ENCODE measurements at regions not wholly inside any gene's neighbourhood (a gene's known extent, or its start where the extent isn't known, plus 50 kb on each side); places are given as distances from the start of the nearest gene placed in this dataset.
"Not testable (repeated sequence)": the region's sequence is repeated elsewhere in the genome, so short reads cannot be mapped to it uniquely, and the experiment has no call there.

GRCh38 chr5:57429513-57430120, 53.0 kb downstream of the ACTBL2 start:
- no peak for DNase-seq (ENCODE audit: low spot score)

DNA sequence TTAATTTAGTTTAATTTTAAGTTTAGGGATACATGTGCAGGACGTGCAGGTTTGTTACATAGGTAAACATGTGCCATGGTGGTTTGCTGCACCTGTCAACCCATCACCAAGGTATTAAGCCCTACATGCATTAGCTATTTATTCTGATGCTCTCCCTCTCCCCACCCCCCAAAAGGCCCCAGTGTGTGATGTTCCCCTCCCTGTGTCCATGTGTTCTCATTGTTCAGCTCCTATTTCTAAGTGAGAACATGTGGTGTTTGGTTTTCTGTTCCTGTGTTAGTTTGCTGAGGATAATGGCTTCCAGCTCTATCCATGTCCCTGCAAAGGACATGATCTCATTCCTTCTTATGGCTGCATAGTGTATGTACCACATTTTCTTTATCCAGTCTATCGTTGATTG, 53.6 kb downstream of the ACTBL2 start:
- DNase-seq (ENCODE audit: low spot score), result not testable (repeated sequence)

GRCh38 chr5:57422993-57423392, 59.6 kb downstream of the ACTBL2 start:
- DNase-seq (ENCODE audit: low spot score), result no peak

GRCh38 chr5:57422341-57422740, 60.3 kb downstream of the ACTBL2 start:
- DNase-seq (ENCODE audit: low spot score), result no peak

DNA sequence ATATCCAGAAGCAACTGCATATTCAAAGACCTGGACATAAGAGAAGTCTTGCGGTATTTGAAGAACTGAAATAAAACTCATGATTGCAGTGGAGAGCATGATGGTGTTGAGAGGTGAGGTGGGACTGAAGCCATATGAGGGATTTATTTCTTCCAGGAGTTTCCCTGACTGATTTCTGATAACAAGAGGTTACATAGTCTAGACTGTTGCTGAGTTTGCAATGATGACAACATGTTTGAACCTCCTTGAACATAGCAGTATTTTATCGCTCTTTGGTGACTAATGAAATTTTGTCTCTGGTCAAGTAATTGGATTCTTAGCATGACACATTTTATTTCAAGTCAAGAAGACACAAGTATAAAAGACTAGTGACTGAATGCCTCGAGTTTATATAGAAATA, 61.8 kb downstream of the ACTBL2 start:
- no peak for DNase-seq (ENCODE audit: low spot score)

DNA sequence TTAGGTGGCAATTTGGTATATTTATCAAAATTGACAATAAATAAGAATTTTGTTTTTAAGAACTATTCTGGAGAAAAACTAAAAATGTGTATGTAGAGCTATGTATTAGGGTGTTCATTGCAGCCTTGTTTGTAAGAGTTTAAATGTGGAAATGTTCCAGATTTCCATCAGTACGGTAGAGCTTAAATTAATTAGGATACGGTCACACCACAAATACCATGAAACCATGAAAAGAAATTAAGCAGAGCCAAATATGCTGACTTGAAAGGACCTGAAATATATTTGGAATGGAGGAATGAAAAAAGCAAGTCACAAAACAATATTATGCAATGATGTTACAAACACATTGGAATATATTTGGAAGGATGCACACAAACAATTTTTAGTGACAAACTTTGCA, 64.6 kb downstream of the ACTBL2 start:
- DNase-seq (ENCODE audit: low spot score), result no peak

DNA sequence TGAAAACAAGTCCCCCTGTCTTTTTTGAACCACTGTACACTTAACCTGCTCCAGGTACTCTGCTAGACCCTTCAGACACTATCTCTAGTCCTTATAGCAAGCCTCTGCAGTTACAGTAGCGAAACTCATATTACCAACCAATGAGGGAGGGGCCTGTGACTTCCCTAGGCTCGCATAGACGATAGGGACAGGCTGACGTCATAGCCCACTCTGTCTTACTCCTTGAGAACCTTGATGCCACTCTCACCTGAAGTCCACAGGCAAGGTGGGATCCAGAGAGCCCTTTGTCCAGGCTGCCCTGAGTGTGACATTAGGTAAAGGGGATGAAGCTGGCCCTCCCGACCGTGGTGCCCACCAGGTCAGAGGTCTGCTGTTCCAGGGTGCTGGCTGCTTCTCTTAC, 65.3 kb downstream of the ACTBL2 start:
- DNase-seq (ENCODE audit: low spot score), result no peak

- no peak for DNase-seq (ENCODE audit: low spot score)
Measured at GRCh38 chr5:57416278-57416994, 66.2 kb downstream of the ACTBL2 start.

GRCh38 chr5:57414857-57415256, 67.8 kb downstream of the ACTBL2 start:
- no peak for DNase-seq (ENCODE audit: low spot score)

- DNase-seq (ENCODE audit: low spot score), result no peak
Measured at GRCh38 chr5:57414191-57414590, 68.4 kb downstream of the ACTBL2 start.

- no peak for DNase-seq (ENCODE audit: low spot score)
Measured at GRCh38 chr5:57413145-57413544, 69.5 kb downstream of the ACTBL2 start.

DNA sequence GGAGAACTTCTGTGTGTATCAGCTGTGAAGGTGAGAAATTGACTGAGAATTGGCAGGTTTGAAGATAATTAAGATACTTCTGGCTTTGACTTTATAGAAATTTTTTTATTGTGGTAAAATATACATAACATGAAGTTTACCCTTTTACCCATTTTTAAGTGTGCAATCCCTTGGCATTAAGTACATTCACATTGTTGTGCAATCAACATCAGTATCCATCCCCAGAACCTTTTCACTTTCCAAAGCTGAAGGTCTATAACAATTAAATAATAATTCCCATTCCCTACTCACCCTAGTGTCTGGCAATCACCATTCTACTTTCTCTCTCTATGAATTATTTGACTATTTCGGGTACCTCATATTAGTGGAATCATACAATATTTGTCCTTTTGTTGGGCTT, 69.9 kb downstream of the ACTBL2 start:
- DNase-seq (ENCODE audit: low spot score), result no peak

DNA sequence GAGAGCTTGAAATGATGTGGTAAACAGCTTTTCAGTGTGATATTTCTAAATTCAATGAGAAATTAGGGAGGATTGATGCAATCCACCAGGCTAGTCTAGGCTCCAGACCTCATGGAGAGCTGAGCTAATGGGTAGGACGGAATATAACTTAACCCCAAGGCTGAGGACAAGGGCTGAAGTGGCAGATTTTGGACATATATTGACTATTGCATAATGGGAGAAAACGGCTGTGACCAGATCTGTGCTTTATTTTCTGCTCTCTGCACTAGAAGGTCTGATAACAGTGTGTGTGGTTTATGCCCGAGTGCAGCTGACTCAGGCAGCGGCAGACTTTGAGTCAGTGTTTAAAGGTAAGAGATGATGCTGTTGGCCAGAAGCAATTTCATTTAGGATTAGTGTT, 70.6 kb downstream of the ACTBL2 start:
- DNase-seq (ENCODE audit: low spot score), result no peak

GRCh38 chr5:57410374-57411320, 72.0 kb downstream of the ACTBL2 start:
- no peak for DNase-seq (ENCODE audit: low spot score)

- DNase-seq (ENCODE audit: low spot score), result no peak
Measured at GRCh38 chr5:57408714-57409113, 73.9 kb downstream of the ACTBL2 start.

DNA sequence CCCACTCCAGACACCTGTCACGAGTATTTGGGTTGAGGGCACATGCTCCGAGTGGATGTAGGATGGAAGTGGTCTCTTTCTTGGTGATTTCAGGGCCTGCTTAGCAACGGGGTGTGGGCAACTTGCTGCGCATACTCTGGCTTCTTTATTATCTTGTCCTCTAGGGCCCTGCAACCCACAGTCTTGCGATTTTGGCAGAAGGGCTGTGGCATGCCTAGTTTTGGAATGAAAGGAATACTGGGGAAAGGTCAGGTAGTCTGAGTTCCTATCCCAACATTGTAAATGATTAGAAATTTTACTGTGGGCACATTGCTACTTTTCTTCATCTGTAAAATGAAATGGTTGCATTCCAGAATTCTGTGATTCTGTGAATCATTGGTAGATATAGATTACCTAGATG, 74.3 kb downstream of the ACTBL2 start:
- no peak for DNase-seq (ENCODE audit: low spot score)

GRCh38 chr5:57407391-57407790, 75.2 kb downstream of the ACTBL2 start:
- no peak for DNase-seq (ENCODE audit: low spot score)

- no peak for DNase-seq (ENCODE audit: low spot score)
Measured at GRCh38 chr5:57406641-57407040, 76.0 kb downstream of the ACTBL2 start.

GRCh38 chr5:57405984-57406383, 76.6 kb downstream of the ACTBL2 start:
- no peak for DNase-seq (ENCODE audit: low spot score)

DNA sequence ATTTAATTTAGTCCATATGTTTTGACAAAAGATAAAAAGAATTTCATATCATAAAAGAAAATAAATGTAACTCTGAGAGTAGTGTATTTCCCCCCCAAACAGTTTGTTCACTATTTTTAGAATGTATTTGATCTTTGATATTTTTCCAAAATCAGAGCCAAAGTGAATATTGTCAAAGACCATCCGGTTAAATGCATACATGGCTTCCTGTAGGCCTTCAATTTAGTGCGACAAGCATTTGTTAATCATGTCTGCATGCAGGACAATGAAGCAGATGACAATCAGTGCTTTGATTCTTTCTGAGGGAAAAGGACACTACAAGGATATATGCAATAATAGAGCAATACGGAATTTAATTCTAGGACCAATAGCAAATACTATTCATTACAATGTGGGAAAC, 79.8 kb downstream of the ACTBL2 start:
- DNase-seq (ENCODE audit: low spot score), result no peak

GRCh38 chr5:57402348-57402747, 80.3 kb downstream of the ACTBL2 start:
- no peak for DNase-seq (ENCODE audit: low spot score)

GRCh38 chr5:57398413-57399093, 84.1 kb downstream of the ACTBL2 start:
- DNase-seq (ENCODE audit: low spot score), result no peak

Data from CD4-positive, alpha-beta T cell treated with Interleukin-15 for 4 hours (primary cell).